NCI-H2227 treated with DMSO at 0.1 percent for 48 hours (cell line): ENCODE measurements at regions not wholly inside any gene's neighbourhood (a gene's known extent, or its start where the extent isn't known, plus 50 kb on each side); places are given as distances from the start of the nearest gene placed in this dataset.
"Not testable (repeated sequence)": the region's sequence is repeated elsewhere in the genome, so short reads cannot be mapped to it uniquely, and the experiment has no call there.

Experiments
- DNase-seq: peaks from one replicate; lab custom pipeline; 2025; lab: John Stamatoyannopoulos, UW

GRCh38 chr1:95766036-95766435, 532.0 kb downstream of the RWDD3 start:
- DNase-seq = no peak

DNA sequence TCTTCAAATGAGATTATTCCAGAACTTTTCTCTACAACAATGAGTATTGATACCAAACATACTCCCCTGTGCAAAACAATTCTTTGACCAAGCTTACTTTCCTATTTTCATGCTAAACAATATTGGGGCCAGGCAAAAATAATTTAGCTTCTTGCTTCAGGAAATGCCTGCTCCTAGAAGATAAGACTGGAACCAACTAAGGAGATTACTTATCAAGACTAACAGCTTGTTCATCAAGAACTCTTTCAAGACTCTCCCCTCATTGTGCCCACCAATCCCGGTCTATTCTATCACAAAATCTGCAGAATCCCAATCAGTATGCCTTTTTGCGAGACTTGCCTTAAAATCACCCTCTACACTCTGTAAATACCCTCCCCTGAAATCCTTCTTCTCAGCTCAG, 536.6 kb downstream of the RWDD3 start:
- no peak for DNase-seq

- DNase-seq = no peak
These were observed 544.2 kb downstream of the RWDD3 start for GRCh38 chr1:95778217-95778616.

GRCh38 chr1:95780836-95781235, 546.8 kb downstream of the RWDD3 start:
- no peak for DNase-seq

GRCh38 chr1:95790136-95790535, 556.1 kb downstream of the RWDD3 start:
- no peak for DNase-seq

DNA sequence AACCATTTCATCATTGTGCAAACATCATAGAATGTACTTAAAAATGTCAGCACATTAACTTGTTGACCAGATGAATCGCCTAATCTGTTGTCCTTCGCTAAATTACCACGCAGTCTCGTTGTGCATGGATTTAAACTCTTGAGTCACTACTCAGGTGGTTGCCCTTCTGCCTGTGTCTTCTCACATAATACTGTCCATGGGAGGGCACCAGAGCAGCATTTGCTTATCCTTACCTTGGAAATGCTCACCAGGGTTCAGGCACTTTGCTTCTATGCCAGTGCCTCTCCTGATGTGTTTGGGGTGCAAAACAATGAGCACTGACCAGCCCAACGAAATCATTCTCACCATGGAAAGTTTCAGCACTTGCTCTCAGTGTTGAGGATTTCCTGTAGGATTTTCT, 559.9 kb downstream of the RWDD3 start:
- DNase-seq = no peak

- DNase-seq = not testable (repeated sequence)
These were observed 563.8 kb downstream of the RWDD3 start for GRCh38 chr1:95797761-95798160.

DNA sequence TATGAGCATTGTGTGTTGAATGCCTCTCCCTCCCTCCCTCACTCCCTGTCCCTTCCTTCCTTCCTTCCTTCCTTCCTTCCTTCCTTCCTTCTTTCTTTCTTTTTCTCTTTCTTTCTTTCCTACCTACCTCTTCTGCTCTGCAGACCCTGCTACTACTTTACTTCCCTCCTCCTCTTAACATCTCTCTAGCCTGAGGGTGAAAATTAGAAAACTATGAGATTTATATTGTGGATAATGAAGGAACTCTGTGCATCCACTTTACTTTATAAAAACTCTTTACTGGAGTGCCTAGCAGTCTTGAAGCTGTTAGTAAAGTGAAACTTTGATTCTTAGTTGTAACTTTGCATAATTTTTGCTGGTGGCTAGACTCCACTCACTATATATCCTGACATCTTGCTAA, 572.2 kb downstream of the RWDD3 start:
- no peak for DNase-seq

DNA sequence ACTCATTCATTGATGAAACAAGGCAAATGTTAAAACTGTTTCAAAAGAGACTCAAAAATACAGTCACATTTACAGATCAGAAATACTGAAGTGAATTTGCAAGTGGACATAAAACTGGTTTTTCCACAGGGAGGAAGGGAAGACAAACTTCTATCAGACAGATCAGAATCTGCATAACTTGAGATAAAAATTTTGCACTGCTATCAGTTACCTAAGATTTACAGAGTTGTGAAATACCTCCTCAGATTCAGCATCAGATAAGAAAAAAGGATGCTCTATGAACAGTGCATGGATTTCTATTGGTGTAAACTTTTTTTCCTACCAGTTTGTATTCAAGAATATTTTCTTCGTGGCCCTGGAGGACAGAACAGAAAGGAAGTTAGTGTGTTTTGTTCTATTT, 575.4 kb downstream of the RWDD3 start:
- no peak for DNase-seq

DNA sequence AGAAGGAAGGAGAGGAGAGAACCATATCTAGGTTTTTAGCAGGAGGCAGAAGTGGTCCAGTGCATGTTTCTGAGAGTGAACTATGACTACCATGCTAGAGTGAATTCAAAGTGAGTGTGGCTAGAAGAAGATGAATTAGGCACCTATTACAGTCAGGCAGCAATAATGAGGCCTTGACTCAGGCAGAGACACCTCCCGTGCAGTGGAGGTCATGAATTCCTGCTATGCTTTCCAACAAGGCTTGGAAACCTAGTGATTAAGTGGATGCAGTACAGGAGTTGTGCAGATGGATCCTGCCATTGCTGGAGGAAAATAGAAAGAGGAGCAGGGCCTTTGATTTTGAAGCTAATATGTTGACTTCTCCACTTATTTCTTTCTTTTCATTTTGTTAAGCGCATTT, 581.5 kb downstream of the RWDD3 start:
- DNase-seq = peak; percentile 65

DNA sequence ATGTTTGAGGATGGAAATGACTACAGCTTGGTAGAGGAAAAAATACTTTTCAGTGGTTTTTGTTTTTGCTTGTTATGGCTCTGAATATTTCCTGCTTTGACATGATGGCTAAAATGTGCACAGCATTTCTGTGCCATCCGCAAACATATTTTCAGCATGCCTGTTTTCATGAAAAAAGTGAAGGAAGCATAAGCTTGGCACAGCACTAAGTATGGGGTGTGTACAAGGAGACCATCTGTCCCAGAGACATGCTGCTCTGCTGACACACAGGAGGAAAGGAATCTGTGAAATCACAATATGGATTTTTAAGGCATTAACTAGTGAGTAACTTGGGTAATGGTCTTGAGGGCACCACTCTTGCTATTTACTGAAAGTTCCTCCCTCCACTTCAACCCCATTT, 595.5 kb downstream of the RWDD3 start:
- DNase-seq = no peak

DNA sequence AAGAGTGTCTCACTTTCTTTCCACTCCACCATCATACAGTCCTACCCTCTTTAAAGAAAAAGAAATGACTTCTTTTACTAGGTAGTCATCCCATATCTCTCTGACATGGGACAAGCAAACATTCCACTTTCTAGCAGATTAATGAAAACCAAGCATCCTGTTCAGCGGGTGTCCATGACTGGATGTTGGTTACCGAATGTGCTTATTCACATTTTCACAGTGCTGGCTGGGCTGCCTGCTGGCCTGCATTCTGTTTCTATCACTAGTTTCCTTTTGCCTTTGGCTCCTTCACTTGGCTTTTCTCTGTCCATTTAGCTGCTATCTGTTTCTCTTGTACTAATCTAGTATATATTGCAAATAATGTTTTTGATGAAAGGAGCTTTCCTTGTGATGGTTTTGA, 598.4 kb downstream of the RWDD3 start:
- DNase-seq = no peak

- DNase-seq = no peak
These were observed 615.4 kb downstream of the RWDD3 start for GRCh38 chr1:95849439-95849838.

- no peak for DNase-seq
These were observed 616.2 kb downstream of the RWDD3 start for GRCh38 chr1:95850165-95850649.

- DNase-seq = no peak
These were observed 616.8 kb downstream of the RWDD3 start for GRCh38 chr1:95850763-95851162.

- DNase-seq = no peak
These were observed 618.6 kb downstream of the RWDD3 start for GRCh38 chr1:95852483-95853070.

DNA sequence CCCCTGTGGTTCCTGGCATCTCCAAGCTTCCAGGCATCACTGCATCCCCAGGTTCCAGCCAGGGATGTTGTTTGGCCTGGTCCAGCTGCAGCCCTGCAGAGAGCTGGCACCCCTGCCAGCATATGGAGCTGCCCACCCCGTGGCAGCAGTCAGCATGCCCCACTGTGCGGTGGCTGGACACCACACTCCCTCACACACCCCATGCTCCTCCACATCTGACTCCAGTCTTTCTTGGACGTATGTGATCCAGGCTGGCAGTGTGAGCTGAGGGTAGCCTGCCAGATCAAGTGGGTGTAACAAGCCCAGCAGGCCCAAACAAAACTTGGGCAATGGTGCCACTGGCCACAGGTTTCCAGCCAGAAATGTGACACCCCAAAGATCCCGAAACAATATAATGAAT, 620.4 kb downstream of the RWDD3 start:
- no peak for DNase-seq

DNA sequence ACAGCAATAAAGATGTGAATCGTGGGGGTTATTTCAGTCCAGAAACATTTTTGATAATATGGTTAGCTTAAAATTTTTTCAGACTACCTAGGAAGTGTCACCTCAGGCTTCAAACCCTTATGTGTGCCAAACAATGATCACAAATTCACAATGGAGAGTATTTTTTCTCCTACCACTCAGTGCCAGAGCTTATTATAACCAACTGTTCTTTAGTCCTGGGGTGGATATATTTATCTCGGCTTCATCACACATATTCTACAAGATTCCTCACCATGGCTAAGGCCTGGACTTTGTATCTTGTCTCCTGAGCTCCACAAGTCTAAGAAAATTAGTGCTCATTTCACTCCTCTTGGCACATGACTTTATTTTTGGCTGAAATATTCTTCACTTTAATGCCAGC, 629.1 kb downstream of the RWDD3 start:
- DNase-seq = no peak

DNA sequence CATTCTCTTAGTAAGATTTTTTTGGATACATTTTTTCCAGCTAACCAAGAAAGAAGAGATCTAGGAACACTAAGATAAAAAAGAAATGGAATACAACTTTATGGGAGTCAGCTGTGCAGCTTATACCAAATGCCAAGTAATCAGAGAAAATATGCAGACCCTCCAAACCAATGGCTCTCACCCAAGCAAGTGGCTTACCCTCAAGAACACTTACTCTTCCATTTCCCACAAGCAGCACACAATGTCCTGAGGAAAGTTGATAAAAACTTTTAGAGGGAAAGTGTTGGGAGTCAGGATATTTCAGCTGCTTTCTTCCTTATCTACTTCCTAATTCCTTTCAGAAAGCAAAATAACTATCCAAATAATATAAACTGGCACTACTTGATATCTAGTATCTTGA, 631.8 kb downstream of the RWDD3 start:
- DNase-seq = no peak

DNA sequence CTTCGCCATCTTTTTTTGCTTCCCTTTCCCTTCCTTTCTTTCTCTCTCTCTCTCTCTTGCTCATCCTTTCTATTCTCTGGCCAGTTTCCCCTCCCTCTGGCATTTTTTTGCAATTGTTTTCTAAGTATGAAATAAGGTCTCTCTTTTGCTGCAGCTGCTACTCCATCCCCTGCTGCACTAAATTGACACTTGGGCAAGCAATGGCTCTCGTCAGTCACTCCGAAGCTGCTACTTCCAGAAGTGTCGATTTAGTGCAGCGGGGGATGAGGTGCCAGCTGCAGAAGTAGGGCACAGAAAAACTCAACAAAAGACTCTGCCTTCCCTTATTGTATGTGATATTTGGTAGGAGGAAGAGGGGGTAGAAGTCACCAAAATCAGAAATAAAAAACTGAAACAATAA, 642.3 kb downstream of the RWDD3 start:
- peak; percentile 36 for DNase-seq

GRCh38 chr1:95879498-95880050, 645.6 kb downstream of the RWDD3 start:
- DNase-seq = no peak

DNA sequence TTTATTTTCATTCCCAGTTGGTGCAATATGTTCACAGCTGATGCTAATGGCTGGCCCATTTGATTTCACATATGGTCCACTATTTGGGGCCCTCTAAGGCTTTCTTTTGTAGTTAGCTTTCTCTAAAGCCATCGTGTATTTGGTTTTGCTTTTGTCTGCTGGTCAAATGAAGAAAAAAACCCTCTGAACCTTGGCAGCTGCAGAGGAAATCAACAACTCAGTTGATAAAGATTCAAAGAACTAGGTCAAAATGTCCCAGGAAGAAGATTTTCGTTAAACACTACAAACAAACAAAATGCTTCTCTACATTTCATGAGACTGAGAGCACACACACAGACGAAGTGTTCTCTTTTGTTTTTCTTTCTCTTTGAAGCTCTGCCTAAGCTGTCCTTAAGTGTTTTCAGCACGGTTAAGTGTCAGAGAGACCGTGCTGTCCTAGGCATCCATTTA, 655.0 kb downstream of the RWDD3 start:
- DNase-seq = peak; percentile 34

DNA sequence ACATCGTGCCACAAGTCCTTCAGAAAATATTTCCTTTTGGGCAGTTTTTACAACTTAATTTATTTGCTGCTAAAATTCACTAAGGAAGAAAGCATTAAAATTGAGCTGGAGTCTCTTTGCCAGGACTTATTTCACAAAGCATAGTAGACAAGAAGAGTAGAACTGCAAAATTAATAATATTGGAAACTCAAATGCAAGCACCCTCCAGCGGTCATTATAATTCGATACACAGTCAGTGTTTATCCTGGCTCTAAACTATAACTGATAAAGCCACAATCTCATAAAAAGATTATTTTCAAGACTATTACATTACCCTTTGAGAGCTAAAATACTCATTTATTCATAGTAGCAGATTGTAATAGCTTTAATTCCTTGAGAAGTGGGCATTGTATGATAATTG, 655.4 kb downstream of the RWDD3 start:
- DNase-seq = no peak

DNA sequence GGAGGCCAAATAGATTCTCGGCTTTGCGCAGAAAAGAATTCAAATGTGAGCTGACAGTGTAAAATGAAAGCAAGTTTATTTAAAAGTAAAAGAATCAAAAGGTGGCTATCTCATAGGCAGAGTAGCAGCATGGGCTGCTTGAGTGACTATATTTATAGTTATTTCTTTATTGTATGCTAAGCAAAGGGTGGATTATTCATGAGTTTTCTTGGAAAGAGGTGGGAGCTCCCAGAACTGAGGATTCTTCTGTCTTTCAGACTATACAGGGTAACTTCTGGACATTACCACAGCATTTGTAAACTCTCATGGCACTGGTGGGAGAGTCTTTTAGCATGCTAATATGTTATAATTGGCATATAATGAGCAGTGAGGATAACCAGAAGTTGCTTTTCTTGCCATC, 659.9 kb downstream of the RWDD3 start:
- no peak for DNase-seq
